Heart right ventricle (tissue), 16 donors: ENCODE measurements at regions not wholly inside any gene's neighbourhood (a gene's known extent, or its start where the extent isn't known, plus 50 kb on each side); places are given as distances from the start of the nearest gene placed in this dataset.

ENCODE experiments used
- ATAC-seq, 8 donors: fragments of 200-7000 bp; cut with Tn5 transposase; one replicate each; pipeline ENCODE4 v1.9.1; 2020; ENCODE audit warnings: mild to moderate bottlenecking in 8 of 8, moderate library complexity in 8 of 8, moderate number of reproducible peaks in 1 of 8
- DNase-seq, 2 donors: peaks; one replicate each; pipeline ENCODE4 v3.0.0-alpha.2; 2020
- H3K27ac ChIP-seq, 10 donors: fragments of 200-600 bp; sonication (generic) in 2 of 10; one replicate each; pipeline versions ENCODE4 v1.5.0 to v1.8.0; 2020 to 2022; ENCODE audit warnings: mild to moderate bottlenecking in 3 of 10
- H3K27me3 ChIP-seq, 7 donors: fragments of 200-600 bp; one replicate each; pipeline ENCODE4 v1.8.0; 2021 to 2022; ENCODE audit warnings: mild to moderate bottlenecking in 2 of 7
- H3K36me3 ChIP-seq, 9 donors: fragments of 200-600 bp; sonication (generic) in 1 of 9; one replicate each; pipeline versions ENCODE4 v1.5.0 to v1.8.0; 2020 to 2022; ENCODE audit warnings: mild to moderate bottlenecking in 2 of 9
- H3K4me1 ChIP-seq, 9 donors: fragments of 200-600 bp; sonication (generic) in 1 of 9; one replicate each; pipeline versions ENCODE4 v1.5.0 to v1.8.0; 2020 to 2022; ENCODE audit warnings: mild to moderate bottlenecking in 4 of 9
- H3K4me3 ChIP-seq, 10 donors: fragments of 200-600 bp; sonication (generic) in 2 of 10; one replicate each; pipeline versions ENCODE4 v1.5.0 to v1.8.0; 2020 to 2022; ENCODE audit warnings: mild to moderate bottlenecking in 7 of 10, moderate library complexity in 2 of 10
- H3K9me3 ChIP-seq, 11 donors: fragments of 200-600 bp in 10 of 11; sonication (generic) in 2 of 11; one replicate each; pipeline versions ENCODE4 v1.5.0 to v1.8.0; 2013 to 2022; ENCODE audit warnings: mild to moderate bottlenecking in 2 of 11, control low read depth in 1 of 11, moderate library complexity in 1 of 11
- CTCF ChIP-seq, 9 donors: fragments of 200-600 bp; sonication (generic) in 2 of 9; IDR thresholded peaks; one replicate each; pipeline versions ENCODE4 v1.5.0 to v1.8.0; 2021 to 2022; ENCODE audit warnings: antibody characterized with exemption in 9 of 9, mild to moderate bottlenecking in 5 of 9, moderate library complexity in 1 of 9
- WGBS, 2 donors: extraction: QIAGEN DNeasy Blood & Tissue Kit; methylation state at CpG; one replicate each; pipeline ENCODE4 v1.1.7; 2013; ENCODE audit warnings: inconsistent platforms in 1 of 2; 5-methylcytosine and 5-hydroxymethylcytosine counted together
- intact Hi-C, 10 donors: fragments of 100-400 bp; cut with DNase I; formaldehyde crosslinking; loops; one replicate each; pipeline versions ENCODE4 v1.11.1 to v1.14.2; 2022
- donor health status: Arrhythmogenic right ventricular cardiomyopathy.
- donor health status: ischemic (EF 13 %, LVEDD 7.1; RV severe dilation, severe dysfunction).
- donor health status: healthy with polysubstance abuse.
- donor health status: DM: no; HTN: yes; CAD: no.
- donor health status: DM: no; HTN: no; CAD: no.
- donor health status: ischemic (EF 25% LVEDD 6.9; RV normal size, moderate dysfunction).
- donor health status: ischemic (EF 25% LVEDD 5.7; RV mildly dilated, moderate dysfunction).
- donor health status: healthy.
- donor health status: DM: yes; HTN: yes; CAD: no.
- donor health status: Ischemic cardiomyopathy.
- donor health status: ischemic (EF 35%, LVEDD 5.7; RV mildly dilated, moderate dysfunction).
- donor health status: nonischemic (EF 11% LVEDD 7.7; RV severe dilation, severe dysfunction).
- donor health status: DM: yes; HTN: yes; CAD: no.
- donor health status: PGD.
- donor health status: ischemic (EF 29% LVEDD 5.4; RV normal size, mild dysfunction).
- donor health status: nonischemic (EF 23%, LVEDD 6.1; RV moderate dilation, normal function).

GRCh38 chr10:6843481-6843881, 263.4 kb upstream of the PRKCQ start:
- no peaks in the 10 kb centered on the region for H3K27me3 ChIP-seq
- WGBS, 2 donors = 94% methylated on average over 4 of the region's 4 CpGs
- H3K27ac ChIP-seq = no peak overlapping the region
- no peak for DNase-seq
- intact Hi-C loops = no loop called here
- no peaks in the 10 kb centered on the region for H3K4me1 ChIP-seq
- no peak for ATAC-seq
- no peak overlapping the region for H3K4me3 ChIP-seq
- TF ChIP-seq CTCF (IDR thresholded peaks at IDR 0.05) = peak in 1 of 9 donors; percentile 12
- peaks cover 0 to 20% (median 0%) of the 10 kb centered on the region in 11 donors for H3K9me3 ChIP-seq
- no peaks in the 10 kb centered on the region for H3K36me3 ChIP-seq

DNA sequence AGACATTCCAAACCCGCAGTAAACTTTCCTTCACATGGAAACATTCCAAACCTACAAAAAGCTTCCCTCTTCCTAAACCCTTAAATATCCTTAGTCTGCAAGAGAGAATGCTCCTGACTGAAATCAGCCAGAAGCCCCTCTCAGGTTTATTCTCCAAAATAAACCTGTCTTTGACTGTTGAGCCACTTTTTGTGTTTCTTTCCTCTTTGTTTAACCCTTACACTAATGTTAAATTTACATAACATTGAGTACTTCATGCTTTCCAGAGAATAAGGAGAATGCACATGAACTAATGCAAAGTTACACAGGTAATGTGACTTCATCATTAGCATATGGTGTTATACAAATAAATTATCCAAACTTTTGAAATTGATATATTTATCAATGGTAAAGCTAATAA, 262.6 kb upstream of the PRKCQ start:
- no peaks in the 10 kb centered on the region for H3K4me1 ChIP-seq
- ATAC-seq (no peak), DNase-seq (no peak)
- no peak overlapping the region for H3K4me3 ChIP-seq
- intact Hi-C loops = no loop called here
- no peaks in the 10 kb centered on the region for H3K36me3 ChIP-seq
- no peaks in the 10 kb centered on the region for H3K27me3 ChIP-seq
- 76 to 80% methylated on average over 1 of the region's 1 CpG for WGBS, 2 donors
- no peak overlapping the region for H3K27ac ChIP-seq
- peaks cover 0 to 20% (median 0%) of the 10 kb centered on the region in 11 donors for H3K9me3 ChIP-seq
- TF ChIP-seq CTCF (IDR thresholded peaks at IDR 0.05) = no peak

DNA sequence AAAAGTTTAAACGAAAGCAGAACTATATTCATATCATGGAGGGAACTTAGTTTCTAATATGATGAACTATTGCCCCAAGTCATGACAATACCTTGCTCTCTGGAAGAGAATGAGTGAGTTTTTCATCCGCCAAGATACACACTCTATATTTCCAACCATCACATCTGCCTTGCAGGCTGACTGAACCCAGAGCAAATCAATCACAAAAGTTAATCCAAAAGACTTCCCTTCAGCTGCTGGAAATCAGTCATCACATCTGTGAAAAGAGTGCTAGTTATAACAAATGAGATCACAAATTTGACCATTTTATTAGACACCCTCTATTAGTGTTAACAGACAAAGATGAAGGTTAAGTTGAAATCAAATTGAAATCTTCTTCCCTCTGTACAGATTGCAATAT, 261.7 kb upstream of the PRKCQ start:
- DNase-seq = no peak
- Histone ChIP-seq H3K4me1 (no peaks in the 10 kb centered on the region), H3K27ac (no peak overlapping the region), H3K9me3 (peaks cover 0 to 20% (median 0%) of the 10 kb centered on the region in 11 donors), H3K27me3 (no peaks in the 10 kb centered on the region), H3K36me3 (no peaks in the 10 kb centered on the region), H3K4me3 (no peak overlapping the region)
- ATAC-seq = peak in 3 of 8 donors; percentile 51 to 65 (median 57)
- TF ChIP-seq CTCF (IDR thresholded peaks at IDR 0.05) = no peak
- intact Hi-C loops = no loop called here
- 88 to 94% methylated on average over 2 of the region's 2 CpGs for WGBS, 2 donors

DNA sequence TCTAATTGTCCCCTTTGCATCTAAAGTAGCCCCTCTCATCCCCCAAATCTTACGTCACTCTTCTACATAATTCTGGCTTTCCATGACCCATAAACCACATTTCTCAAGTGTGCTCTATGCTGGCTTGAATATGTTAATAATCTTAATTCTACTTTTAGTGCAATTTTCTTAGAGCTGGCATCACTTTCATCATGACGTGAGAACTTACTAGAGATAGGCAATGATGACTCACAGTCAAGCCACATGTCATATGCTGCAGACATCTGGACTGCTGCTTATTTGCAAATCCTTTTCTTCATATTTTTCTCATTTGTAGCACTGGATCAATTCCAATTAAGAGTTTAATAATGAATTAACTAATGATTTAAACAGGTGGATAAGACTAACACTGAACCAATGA, 260.7 kb upstream of the PRKCQ start:
- ATAC-seq (peak in 6 of 8 donors; percentile 48 to 79 (median 60)), DNase-seq (peak in 1 of 2 donors; percentile 13)
- no peaks in the 10 kb centered on the region for H3K4me1 ChIP-seq
- no peak overlapping the region for H3K4me3 ChIP-seq
- no peaks in the 10 kb centered on the region for H3K27me3 ChIP-seq
- H3K36me3 ChIP-seq = no peaks in the 10 kb centered on the region
- H3K9me3 ChIP-seq = peaks cover 0 to 20% (median 0%) of the 10 kb centered on the region in 11 donors
- intact Hi-C loops = no loop called here
- TF ChIP-seq CTCF (IDR thresholded peaks at IDR 0.05) = no peak
- H3K27ac ChIP-seq = peak overlapping the region in 2 of 10 donors; percentile 19 to 46
- WGBS, 2 donors = 21 to 24% methylated on average over 2 of the region's 2 CpGs
